ENCODE measurements at regions not wholly inside any gene's neighbourhood (a gene's known extent, or its start where the extent isn't known, plus 50 kb on each side); places are given as distances from the start of the nearest gene placed in this dataset.

DNA sequence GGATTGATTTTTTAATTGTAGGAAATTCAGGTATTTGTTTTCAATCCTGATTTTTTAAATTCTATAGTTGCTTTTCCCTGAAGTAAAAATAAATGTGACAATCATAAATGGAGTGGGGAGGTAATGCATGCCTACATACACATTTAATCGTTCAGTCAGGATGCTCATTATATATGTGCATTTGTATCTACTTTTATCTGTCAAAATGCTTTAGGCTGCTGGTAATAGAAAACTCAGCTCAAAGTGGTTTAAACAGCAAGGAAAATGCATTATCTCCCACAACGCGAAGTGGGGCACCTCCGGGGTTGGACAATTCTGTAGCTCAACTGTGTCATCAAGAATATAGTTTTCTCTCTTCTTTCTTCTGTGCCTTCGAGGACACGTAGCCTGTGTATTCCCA is 116.4 kb upstream of the SASH1 start:
- H3K4me3 ChIP-seq (ENCODE audit: control insufficient read depth in 1 of 7, extremely low read depth in 1 of 7, insufficient read depth in 4 of 7, low read depth in 2 of 7, low read length in 6 of 7), result no peak overlapping the region
- 94% methylated on average over 5 of the region's 6 CpGs for WGBS (ENCODE audit: insufficient coverage)
- H3K27me3 ChIP-seq (replicated peaks in 2 of 5; ENCODE audit: control insufficient read depth in 4 of 5, insufficient read depth in 5 of 5, low read length in 4 of 5), result peaks cover 10 to 58% (median 23%) of the 10 kb centered on the region in 5 experiments
- no peak overlapping the region for H3K27ac ChIP-seq (ENCODE audit: insufficient read depth in 1 of 2, low read depth in 1 of 2, low read length in 2 of 2, poor library complexity in 1 of 2, severe bottlenecking in 2 of 2)
- no peaks in the 10 kb centered on the region for H3K36me3 ChIP-seq (ENCODE audit: control insufficient read depth in 4 of 4, insufficient read depth in 4 of 4, low read length in 3 of 4)
- no peaks in the 10 kb centered on the region for H3K4me1 ChIP-seq (ENCODE audit: control extremely low read depth in 1 of 4, control insufficient read depth in 4 of 4, insufficient read depth in 4 of 4, low read length in 3 of 4)
- POLR2A ChIA-PET, result no interaction called here
- no peaks in the 10 kb centered on the region for H3K9me3 ChIP-seq (ENCODE audit: control extremely low read depth in 1 of 5, control insufficient read depth in 4 of 5, insufficient read depth in 2 of 5, low read depth in 1 of 5, low read length in 4 of 5)
- no peak for DNase-seq
- CTCF ChIA-PET, result interaction anchor here (1.4 to 1.9 kb wide), 2 partner anchors 19 to 46 kb away, joined by 3 to 4 read pairs; no protein-coding TSS in a partner anchor

GRCh38 chr6:148231572-148231971 is 111.1 kb upstream of the SASH1 start:
- CTCF ChIA-PET, result no interaction called here
- WGBS (ENCODE audit: insufficient coverage), result no CpG with 5 or more reads among the region's 4 CpGs
- Histone ChIP-seq H3K4me3 (ENCODE audit: control insufficient read depth in 1 of 7, extremely low read depth in 1 of 7, insufficient read depth in 4 of 7, low read depth in 2 of 7, low read length in 6 of 7) (no peak overlapping the region), H3K9me3 (ENCODE audit: control extremely low read depth in 1 of 5, control insufficient read depth in 4 of 5, insufficient read depth in 2 of 5, low read depth in 1 of 5, low read length in 4 of 5) (no peaks in the 10 kb centered on the region), H3K27me3 (replicated peaks in 2 of 5; ENCODE audit: control insufficient read depth in 4 of 5, insufficient read depth in 5 of 5, low read length in 4 of 5) (peaks cover 5 to 44% (median 10%) of the 10 kb centered on the region in 5 experiments), H3K27ac (ENCODE audit: insufficient read depth in 1 of 2, low read depth in 1 of 2, low read length in 2 of 2, poor library complexity in 1 of 2, severe bottlenecking in 2 of 2) (no peak overlapping the region), H3K36me3 (ENCODE audit: control insufficient read depth in 4 of 4, insufficient read depth in 4 of 4, low read length in 3 of 4) (no peaks in the 10 kb centered on the region), H3K4me1 (ENCODE audit: control extremely low read depth in 1 of 4, control insufficient read depth in 4 of 4, insufficient read depth in 4 of 4, low read length in 3 of 4) (no peaks in the 10 kb centered on the region)
- POLR2A ChIA-PET, result no interaction called here
- DNase-seq, result no peak

- H3K9me3 ChIP-seq (ENCODE audit: control extremely low read depth in 1 of 5, control insufficient read depth in 4 of 5, insufficient read depth in 2 of 5, low read depth in 1 of 5, low read length in 4 of 5), result no peaks in the 10 kb centered on the region
Observed at GRCh38 chr6:148235446-148235845, 107.2 kb upstream of the SASH1 start.

DNA sequence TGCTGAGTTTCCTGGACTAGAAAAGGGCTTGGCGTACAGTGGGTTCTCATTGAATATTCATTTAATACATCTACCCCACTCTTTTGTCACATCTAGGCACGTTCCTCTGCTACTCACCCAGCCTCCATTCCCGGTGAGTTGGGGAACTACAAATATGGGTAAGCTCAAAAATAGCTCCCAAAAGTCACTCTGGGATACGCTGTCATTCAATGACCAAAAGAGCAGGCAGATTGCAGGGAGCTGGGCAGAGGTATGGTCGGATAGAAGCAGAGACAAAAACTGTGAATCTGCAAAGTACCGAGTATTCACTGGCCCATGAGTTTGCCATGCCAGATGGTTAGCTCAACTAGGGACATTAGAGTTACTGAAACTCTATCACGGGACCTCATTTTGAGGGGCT is 103.9 kb upstream of the SASH1 start:
- ChIA-PET POLR2A (no interaction called here), CTCF (interaction anchor here (2.0 kb wide), 1 partner anchor 62 kb away, joined by 5 read pairs; no protein-coding TSS in a partner anchor)
- no peak overlapping the region for H3K4me3 ChIP-seq (ENCODE audit: control insufficient read depth in 1 of 7, extremely low read depth in 1 of 7, insufficient read depth in 4 of 7, low read depth in 2 of 7, low read length in 6 of 7)
- H3K27me3 ChIP-seq (replicated peaks in 2 of 5; ENCODE audit: control insufficient read depth in 4 of 5, insufficient read depth in 5 of 5, low read length in 4 of 5), result peaks cover 2 to 41% (median 12%) of the 10 kb centered on the region in 5 experiments
- no peak overlapping the region for H3K27ac ChIP-seq (ENCODE audit: insufficient read depth in 1 of 2, low read depth in 1 of 2, low read length in 2 of 2, poor library complexity in 1 of 2, severe bottlenecking in 2 of 2)
- H3K4me1 ChIP-seq (ENCODE audit: control extremely low read depth in 1 of 4, control insufficient read depth in 4 of 4, insufficient read depth in 4 of 4, low read length in 3 of 4), result no peaks in the 10 kb centered on the region
- H3K9me3 ChIP-seq (ENCODE audit: control extremely low read depth in 1 of 5, control insufficient read depth in 4 of 5, insufficient read depth in 2 of 5, low read depth in 1 of 5, low read length in 4 of 5), result no peaks in the 10 kb centered on the region
- H3K36me3 ChIP-seq (ENCODE audit: control insufficient read depth in 4 of 4, insufficient read depth in 4 of 4, low read length in 3 of 4), result no peaks in the 10 kb centered on the region
- DNase-seq, result no peak
- WGBS (ENCODE audit: insufficient coverage), result 100% methylated on average over 5 of the region's 7 CpGs

More at GRCh38 chr6:148235446-148235845, 107.2 kb upstream of the SASH1 start:
- Histone ChIP-seq H3K36me3 (ENCODE audit: control insufficient read depth in 4 of 4, insufficient read depth in 4 of 4, low read length in 3 of 4) (no peaks in the 10 kb centered on the region), H3K27me3 (replicated peaks in 2 of 5; ENCODE audit: control insufficient read depth in 4 of 5, insufficient read depth in 5 of 5, low read length in 4 of 5) (peaks cover 2 to 42% (median 13%) of the 10 kb centered on the region in 5 experiments), H3K27ac (ENCODE audit: insufficient read depth in 1 of 2, low read depth in 1 of 2, low read length in 2 of 2, poor library complexity in 1 of 2, severe bottlenecking in 2 of 2) (no peak overlapping the region), H3K4me3 (ENCODE audit: control insufficient read depth in 1 of 7, extremely low read depth in 1 of 7, insufficient read depth in 4 of 7, low read depth in 2 of 7, low read length in 6 of 7) (no peak overlapping the region), H3K4me1 (ENCODE audit: control extremely low read depth in 1 of 4, control insufficient read depth in 4 of 4, insufficient read depth in 4 of 4, low read length in 3 of 4) (no peaks in the 10 kb centered on the region)
- ChIA-PET CTCF (no interaction called here), POLR2A (no interaction called here)
- DNase-seq, result no peak
- 100% methylated on average over 1 of the region's 3 CpGs for WGBS (ENCODE audit: insufficient coverage)

DNA sequence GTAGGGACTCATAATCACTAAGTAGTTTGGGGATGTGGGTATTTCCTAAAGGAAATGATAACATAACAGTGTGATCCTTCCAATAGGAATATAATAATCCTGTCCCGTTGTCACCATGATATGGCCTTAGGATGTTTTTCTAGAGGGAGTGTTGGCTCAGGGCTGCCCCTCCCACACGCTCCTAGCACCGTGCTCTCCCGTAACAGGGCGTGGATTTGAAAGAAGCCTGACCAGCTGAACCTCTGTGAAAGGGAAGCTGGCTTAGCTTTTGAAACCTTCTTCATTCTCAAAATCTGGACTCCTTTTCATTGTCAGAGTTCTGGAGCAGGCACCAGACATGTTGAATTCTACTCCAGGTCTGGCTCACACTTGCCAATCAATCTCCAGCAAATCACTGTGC is 103.4 kb upstream of the SASH1 start:
- no peak overlapping the region for H3K4me3 ChIP-seq (ENCODE audit: control insufficient read depth in 1 of 7, extremely low read depth in 1 of 7, insufficient read depth in 4 of 7, low read depth in 2 of 7, low read length in 6 of 7)
- POLR2A ChIA-PET, result no interaction called here
- CTCF ChIA-PET, result interaction anchor here (2.0 kb wide), 1 partner anchor 62 kb away, joined by 5 read pairs; no protein-coding TSS in a partner anchor
- DNase-seq, result no peak
- WGBS (ENCODE audit: insufficient coverage), result 92% methylated on average over 4 of the region's 5 CpGs
- no peaks in the 10 kb centered on the region for H3K36me3 ChIP-seq (ENCODE audit: control insufficient read depth in 4 of 4, insufficient read depth in 4 of 4, low read length in 3 of 4)
- no peak overlapping the region for H3K27ac ChIP-seq (ENCODE audit: insufficient read depth in 1 of 2, low read depth in 1 of 2, low read length in 2 of 2, poor library complexity in 1 of 2, severe bottlenecking in 2 of 2)
- H3K4me1 ChIP-seq (ENCODE audit: control extremely low read depth in 1 of 4, control insufficient read depth in 4 of 4, insufficient read depth in 4 of 4, low read length in 3 of 4), result no peaks in the 10 kb centered on the region
- no peaks in the 10 kb centered on the region for H3K9me3 ChIP-seq (ENCODE audit: control extremely low read depth in 1 of 5, control insufficient read depth in 4 of 5, insufficient read depth in 2 of 5, low read depth in 1 of 5, low read length in 4 of 5)
- H3K27me3 ChIP-seq (replicated peaks in 2 of 5; ENCODE audit: control insufficient read depth in 4 of 5, insufficient read depth in 5 of 5, low read length in 4 of 5), result peaks cover 2 to 41% (median 14%) of the 10 kb centered on the region in 5 experiments

DNA sequence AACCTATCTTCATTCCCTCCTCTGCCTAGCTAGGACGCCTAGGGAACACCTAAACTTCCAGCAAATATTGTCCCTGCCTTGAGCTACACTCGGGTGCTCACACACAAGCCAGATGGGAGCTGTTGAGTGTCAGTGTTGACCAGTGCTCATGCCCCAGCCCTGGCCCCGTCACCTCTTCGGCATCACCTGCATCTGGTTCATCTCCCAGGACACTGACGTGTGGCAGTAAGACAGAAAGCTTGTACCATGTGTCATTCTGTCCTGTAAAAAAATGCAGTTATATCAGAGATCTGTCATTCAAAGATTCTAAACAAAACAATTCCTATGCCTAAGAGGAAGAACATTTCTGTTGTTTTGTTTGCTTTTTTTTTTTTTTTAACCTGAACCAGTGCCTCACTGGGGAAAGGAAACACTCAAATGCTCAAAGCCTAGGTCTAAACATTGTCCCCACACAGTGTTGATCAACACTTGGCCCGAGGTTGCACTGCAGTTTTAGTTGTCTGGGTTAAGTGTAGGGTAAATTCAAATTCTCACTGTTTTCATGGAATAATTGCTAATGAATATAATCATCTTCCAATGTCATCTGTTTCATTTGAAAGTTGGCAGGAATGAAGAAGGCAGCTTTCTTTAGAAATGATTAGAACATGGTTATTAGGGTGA is 102.7 kb upstream of the SASH1 start:
- Histone ChIP-seq H3K4me3 (ENCODE audit: control insufficient read depth in 1 of 7, extremely low read depth in 1 of 7, insufficient read depth in 4 of 7, low read depth in 2 of 7, low read length in 6 of 7) (no peak overlapping the region), H3K27me3 (replicated peaks in 2 of 5; ENCODE audit: control insufficient read depth in 4 of 5, insufficient read depth in 5 of 5, low read length in 4 of 5) (peaks cover 2 to 41% (median 12%) of the 10 kb centered on the region in 5 experiments), H3K4me1 (ENCODE audit: control extremely low read depth in 1 of 4, control insufficient read depth in 4 of 4, insufficient read depth in 4 of 4, low read length in 3 of 4) (no peaks in the 10 kb centered on the region), H3K36me3 (ENCODE audit: control insufficient read depth in 4 of 4, insufficient read depth in 4 of 4, low read length in 3 of 4) (no peaks in the 10 kb centered on the region), H3K27ac (ENCODE audit: insufficient read depth in 1 of 2, low read depth in 1 of 2, low read length in 2 of 2, poor library complexity in 1 of 2, severe bottlenecking in 2 of 2) (no peak overlapping the region), H3K9me3 (ENCODE audit: control extremely low read depth in 1 of 5, control insufficient read depth in 4 of 5, insufficient read depth in 2 of 5, low read depth in 1 of 5, low read length in 4 of 5) (no peaks in the 10 kb centered on the region)
- no peak for DNase-seq
- POLR2A ChIA-PET, result no interaction called here
- WGBS (ENCODE audit: insufficient coverage), result 83% methylated on average over 5 of the region's 6 CpGs
- CTCF ChIA-PET, result interaction anchor here (1.4 kb wide), 1 partner anchor 11 kb away, joined by 8 read pairs; no protein-coding TSS in a partner anchor

DNA sequence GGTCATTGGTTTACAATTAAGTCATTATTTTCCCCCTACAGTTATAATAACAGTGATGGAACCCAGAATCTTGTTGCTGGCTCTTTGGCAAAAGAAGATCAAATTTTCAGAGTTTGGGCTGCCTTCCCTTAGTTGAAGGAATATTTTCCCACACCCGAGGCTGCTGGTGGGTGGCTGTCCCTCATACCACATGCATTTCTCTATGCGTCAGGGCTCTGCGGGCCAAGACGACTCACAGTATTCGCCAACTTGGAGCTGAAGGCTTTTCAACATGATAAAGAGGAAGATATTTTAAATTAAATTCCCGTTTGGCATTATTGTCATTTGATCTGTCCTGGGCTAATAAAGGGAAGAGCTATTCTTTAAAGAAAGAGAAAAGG is 102.2 kb upstream of the SASH1 start:
- Histone ChIP-seq H3K9me3 (ENCODE audit: control extremely low read depth in 1 of 5, control insufficient read depth in 4 of 5, insufficient read depth in 2 of 5, low read depth in 1 of 5, low read length in 4 of 5) (no peaks in the 10 kb centered on the region), H3K27ac (ENCODE audit: insufficient read depth in 1 of 2, low read depth in 1 of 2, low read length in 2 of 2, poor library complexity in 1 of 2, severe bottlenecking in 2 of 2) (no peak overlapping the region), H3K4me1 (ENCODE audit: control extremely low read depth in 1 of 4, control insufficient read depth in 4 of 4, insufficient read depth in 4 of 4, low read length in 3 of 4) (no peaks in the 10 kb centered on the region), H3K4me3 (ENCODE audit: control insufficient read depth in 1 of 7, extremely low read depth in 1 of 7, insufficient read depth in 4 of 7, low read depth in 2 of 7, low read length in 6 of 7) (no peak overlapping the region), H3K36me3 (ENCODE audit: control insufficient read depth in 4 of 4, insufficient read depth in 4 of 4, low read length in 3 of 4) (no peaks in the 10 kb centered on the region), H3K27me3 (replicated peaks in 2 of 5; ENCODE audit: control insufficient read depth in 4 of 5, insufficient read depth in 5 of 5, low read length in 4 of 5) (peaks cover 2 to 41% (median 12%) of the 10 kb centered on the region in 5 experiments)
- ChIA-PET CTCF (interaction anchor here (1.4 kb wide), 1 partner anchor 10 kb away, joined by 8 read pairs; no protein-coding TSS in a partner anchor), POLR2A (no interaction called here)
- no peak for DNase-seq
- WGBS (ENCODE audit: insufficient coverage), result 83% methylated on average over 2 of the region's 6 CpGs

All from common myeloid progenitor, CD34-positive (primary cell).